Smooth muscle cell (in vitro differentiated cells): ENCODE measurements at regions not wholly inside any gene's neighbourhood (a gene's known extent, or its start where the extent isn't known, plus 50 kb on each side); places are given as distances from the start of the nearest gene placed in this dataset.
"Not testable (repeated sequence)": the region's sequence is repeated elsewhere in the genome, so short reads cannot be mapped to it uniquely, and the experiment has no call there.

Source experiments
- DNase-seq: peaks from one replicate; lab custom pipeline; 2025; ENCODE audit not compliant: unreplicated experiment; lab: John Stamatoyannopoulos, UW
- H2AFZ ChIP-seq: fragments of 200-600 bp; sonication (generic); 2 replicates; pipeline ENCODE4 v1.6.0; 2016; ENCODE audit warnings: antibody characterized with exemption, low read depth, mild to moderate bottlenecking
- H3F3A ChIP-seq: fragments of 200-600 bp; sonication (generic); 2 replicates; pipeline ENCODE4 v1.6.0; 2017; ENCODE audit warnings: antibody characterized with exemption, low read depth
- H3K27ac ChIP-seq: fragments of 200-600 bp; sonication (generic); 2 replicates; pipeline ENCODE4 v1.5.1; 2016; ENCODE audit warnings: low read depth, mild to moderate bottlenecking
- H3K27me3 ChIP-seq: fragments of 200-600 bp; sonication (generic); 2 replicates; pipeline ENCODE4 v1.6.1; 2016; ENCODE audit warnings: low read depth, mild to moderate bottlenecking
- H3K36me3 ChIP-seq: fragments of 200-600 bp; sonication (generic); 2 replicates; pipeline ENCODE4 v1.5.1; 2016; ENCODE audit warnings: low read depth
- H3K4me1 ChIP-seq: fragments of 200-600 bp; sonication (generic); 2 replicates; pipeline ENCODE4 v1.5.1; 2016; ENCODE audit warnings: low read depth
- H3K4me2 ChIP-seq: fragments of 200-600 bp; sonication (generic); 2 replicates; pipeline ENCODE4 v1.6.0; 2016; ENCODE audit warnings: mild to moderate bottlenecking
- H3K4me3 ChIP-seq: fragments of 200-600 bp; sonication (generic); 2 replicates; pipeline ENCODE4 v1.5.1; 2016; ENCODE audit warnings: mild to moderate bottlenecking
- H3K79me2 ChIP-seq: fragments of 200-600 bp; sonication (generic); 2 replicates; pipeline ENCODE4 v1.6.0; 2016; ENCODE audit warnings: low read depth, mild to moderate bottlenecking
- H3K9ac ChIP-seq: fragments of 200-600 bp; sonication (generic); 2 replicates; pipeline ENCODE4 v1.6.0; 2016; ENCODE audit warnings: low read depth
- H3K9me3 ChIP-seq: fragments of 200-600 bp; sonication (generic); replicated peaks from 2 replicates; pipeline ENCODE4 v1.5.1; 2016; ENCODE audit warnings: low read depth
- H4K20me1 ChIP-seq: fragments of 200-600 bp; sonication (generic); 2 replicates; pipeline ENCODE4 v1.6.0; 2016; ENCODE audit warnings: low read depth
- CTCF ChIP-seq: fragments of 200-600 bp; sonication (generic); IDR thresholded peaks from 2 replicates; pipeline ENCODE4 v1.5.1; 2017; ENCODE audit warnings: borderline replicate concordance, mild to moderate bottlenecking, antibody characterized with exemption; ENCODE audit not compliant: insufficient read depth, poor library complexity, severe bottlenecking
- WGBS: methylation state at CpG from one replicate; pipeline ENCODE4 v1.1.7; 2016; ENCODE audit warnings: low lambda C conversion rate; 5-methylcytosine and 5-hydroxymethylcytosine counted together

GRCh38 chr2:22970991-22971390 is 414.0 kb upstream of the KLHL29 start:
- DNase-seq: no peak
- Histone ChIP-seq H3K4me2 (no peak overlapping the region), H2AFZ (no peak overlapping the region), H4K20me1 (no peaks in the 10 kb centered on the region), H3K9ac (no peak overlapping the region), H3K79me2 (no peaks in the 10 kb centered on the region), H3F3A (no peaks in the 10 kb centered on the region), H3K27me3 (no peaks in the 10 kb centered on the region), H3K36me3 (no peaks in the 10 kb centered on the region), H3K9me3 (no peaks in the 10 kb centered on the region), H3K27ac (no peak overlapping the region), H3K4me3 (no peak overlapping the region), H3K4me1 (peaks cover 5% of the 10 kb centered on the region)
- WGBS: 78% methylated on average over 2 of the region's 2 CpGs
- no peak for TF ChIP-seq CTCF

DNA sequence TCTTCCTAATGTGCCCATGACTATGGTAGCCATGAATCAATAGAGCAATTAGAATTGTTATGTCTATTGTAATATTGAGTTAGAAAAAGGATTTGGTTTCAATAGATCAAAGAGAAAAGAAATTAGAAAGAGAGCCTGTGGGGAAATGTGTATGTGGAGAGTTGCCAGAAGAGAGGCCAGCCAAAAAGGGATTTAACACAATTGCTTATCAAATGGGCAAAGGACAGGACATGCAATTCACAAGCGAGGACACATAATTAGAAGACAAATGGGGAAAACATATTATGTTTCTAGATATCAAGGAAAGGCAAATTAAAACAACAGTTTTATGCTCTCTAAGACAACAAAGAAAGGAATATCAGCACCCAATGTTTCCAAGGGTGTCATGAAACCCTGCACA is 403.2 kb upstream of the KLHL29 start:
- Histone ChIP-seq H3K27me3 (no peaks in the 10 kb centered on the region), H3K27ac (no peak overlapping the region), H3K4me3 (no peak overlapping the region), H4K20me1 (no peaks in the 10 kb centered on the region), H3K79me2 (no peaks in the 10 kb centered on the region), H3K4me1 (no peaks in the 10 kb centered on the region), H3F3A (no peaks in the 10 kb centered on the region), H3K36me3 (no peaks in the 10 kb centered on the region), H2AFZ (no peak overlapping the region), H3K9ac (no peak overlapping the region), H3K9me3 (no peaks in the 10 kb centered on the region), H3K4me2 (no peak overlapping the region)
- 70% methylated on average over 1 of the region's 1 CpG for WGBS
- DNase-seq: no peak
- no peak for TF ChIP-seq CTCF

GRCh38 chr2:22984152-22984551 is 400.8 kb upstream of the KLHL29 start:
- H3K9ac ChIP-seq, H3K79me2 ChIP-seq, H4K20me1 ChIP-seq, H3K4me1 ChIP-seq, H3K4me2 ChIP-seq, DNase-seq, H3K9me3 ChIP-seq, H3K36me3 ChIP-seq, H3K27ac ChIP-seq, H3K4me3 ChIP-seq, H3K27me3 ChIP-seq, H3F3A ChIP-seq, H2AFZ ChIP-seq: not testable (repeated sequence)
- 79% methylated on average over 24 of the region's 25 CpGs for WGBS

DNA sequence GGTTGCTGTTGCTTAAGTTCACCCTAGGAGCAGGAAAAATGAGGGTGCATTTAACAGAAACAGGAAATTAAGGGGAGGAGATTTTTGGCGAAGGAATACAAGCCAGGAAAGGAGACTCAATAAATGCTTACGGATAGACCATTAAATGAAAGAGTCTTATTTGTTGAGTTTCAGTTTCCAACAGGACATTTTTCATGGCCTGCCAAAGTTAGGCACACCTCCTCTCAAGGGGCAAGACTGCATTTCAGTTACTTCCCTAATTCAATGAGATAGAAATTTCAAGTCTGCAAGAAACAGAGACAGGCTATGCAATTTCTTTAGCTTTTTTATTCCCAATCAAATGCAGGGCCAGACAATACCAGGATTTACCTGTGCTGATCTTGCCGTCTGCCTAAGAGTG is 394.7 kb upstream of the KLHL29 start:
- Histone ChIP-seq H3F3A (no peaks in the 10 kb centered on the region), H3K4me1 (no peaks in the 10 kb centered on the region), H3K27me3 (no peaks in the 10 kb centered on the region), H3K4me3 (no peak overlapping the region), H3K27ac (no peak overlapping the region), H2AFZ (no peak overlapping the region), H3K9me3 (no peaks in the 10 kb centered on the region), H3K4me2 (no peak overlapping the region), H3K79me2 (no peaks in the 10 kb centered on the region), H4K20me1 (no peaks in the 10 kb centered on the region), H3K36me3 (no peaks in the 10 kb centered on the region), H3K9ac (no peak overlapping the region)
- DNase-seq: no peak
- WGBS: 90% methylated on average over 3 of the region's 3 CpGs
- no peak for TF ChIP-seq CTCF
